HCT116 (cell line): ENCODE measurements at regions not wholly inside any gene's neighbourhood (a gene's known extent, or its start where the extent isn't known, plus 50 kb on each side); places are given as distances from the start of the nearest gene placed in this dataset.
"Not testable (repeated sequence)": the region's sequence is repeated elsewhere in the genome, so short reads cannot be mapped to it uniquely, and the experiment has no call there.

ENCODE experiments used
- ATAC-seq: fragments of 200-7000 bp; cut with Tn5 transposase; 2 replicates; pipeline ENCODE4 v1.9.1; 2020; ENCODE audit warnings: mild to moderate bottlenecking, moderate library complexity
- BruUV-seq: library from RNA; stranded (reverse); fragments of 400-500 nt; replicated peaks from 2 replicates; lab custom pipeline; 2021; lab: Mats Ljungman, UMichigan
- CTCF ChIA-PET: fragments of 300-600 bp; sonication (Branson Sonifier 250); formaldehyde crosslinking; loops from one replicate; lab custom pipeline; 2021; ENCODE audit warnings: antibody characterized with exemption; lab: Charles Lee
- POLR2A ChIA-PET: fragments of 300-600, 350-600 bp; sonication (Branson Sonifier 250); formaldehyde crosslinking; loops from one replicate; lab custom pipeline; 2021; ENCODE audit warnings: antibody characterized with exemption; lab: Charles Lee
- RAD21 ChIA-PET, 2 experiments: fragments of 300-600 bp; sonication (Branson Sonifier 250); formaldehyde crosslinking; loops; one replicate each; lab custom pipeline; 2023; ENCODE audit warnings: low total read pairs in 2 of 2; ENCODE audit not compliant: uncharacterized antibody in 2 of 2, unreplicated experiment in 2 of 2, low non-redundant PET in 1 of 2; lab: Charles Lee
- DNase-seq: peaks from one replicate; pipeline ENCODE4 v3.0.0-alpha.2; 2010; ENCODE audit warnings: low read depth, low spot score
- H2AFZ ChIP-seq: fragments of 200-600 bp; shearing (Covaris generic), sonication (generic); 2 replicates; pipeline ENCODE4 v1.6.1; 2017; ENCODE audit warnings: low read depth, mixed run types, mixed read lengths, antibody characterized with exemption, low read length; ENCODE audit not compliant: poor library complexity, severe bottlenecking
- H3K27ac ChIP-seq: 2 replicates; pipeline ENCODE4 v1.5.1; 2012; ENCODE audit warnings: low read depth, low read length
- H3K27me3 ChIP-seq: fragments of 200-600 bp; sonication (generic); 2 replicates; pipeline ENCODE4 v1.6.1; 2016; ENCODE audit warnings: mixed run types, low read length, mixed read lengths; ENCODE audit not compliant: insufficient read depth
- H3K36me3 ChIP-seq, 2 experiments: fragments of 200-500 bp in 1 of 2; fragments of 200-600 bp in 1 of 2; sonication (Bioruptor generic) in 1 of 2; sonication (generic) in 1 of 2; 2 replicates each; pipeline versions ENCODE4 v1.5.1 to v1.6.1; 2014 to 2016; ENCODE audit warnings: low read length in 2 of 2, inconsistent platforms in 1 of 2, mixed read lengths in 1 of 2, mixed run types in 1 of 2; ENCODE audit not compliant: insufficient read depth in 2 of 2, control insufficient read depth in 1 of 2
- H3K4me1 ChIP-seq, 2 experiments: fragments of 200-600 bp in 1 of 2; sonication (generic) in 1 of 2; 2 replicates each; pipeline versions ENCODE4 v1.5.1 to v1.6.1; 2012 to 2017; ENCODE audit warnings: low read length in 2 of 2, inconsistent platforms in 1 of 2, mild to moderate bottlenecking in 1 of 2, mixed read lengths in 1 of 2, mixed run types in 1 of 2, moderate library complexity in 1 of 2; ENCODE audit not compliant: insufficient read depth in 2 of 2, control insufficient read depth in 1 of 2
- H3K4me2 ChIP-seq: fragments of 200-600 bp; sonication (generic); 2 replicates; pipeline ENCODE4 v1.6.1; 2017; ENCODE audit warnings: mixed run types, low read length, mixed read lengths
- H3K4me3 ChIP-seq, 2 experiments: fragments of 200-600 bp in 1 of 2; sonication (generic) in 1 of 2; replicated peaks in 1 of 2; 2 replicates each; pipeline ENCODE4 v1.5.1; 2011 to 2016; ENCODE audit warnings: low read length in 2 of 2, control low read depth in 1 of 2, low read depth in 1 of 2, mild to moderate bottlenecking in 1 of 2, mixed read lengths in 1 of 2, mixed run types in 1 of 2
- H3K79me2 ChIP-seq: fragments of 200-600 bp; sonication (generic); 2 replicates; pipeline ENCODE4 v1.6.1; 2017; ENCODE audit warnings: mild to moderate bottlenecking, mixed run types, low read length, moderate library complexity, mixed read lengths; ENCODE audit not compliant: insufficient read depth
- H3K9ac ChIP-seq: fragments of 200-600 bp; sonication (generic); 2 replicates; pipeline ENCODE4 v1.6.1; 2016; ENCODE audit warnings: low read length, mixed read lengths
- H3K9me2 ChIP-seq: fragments of 200-600 bp; sonication (generic), shearing (Covaris generic); 2 replicates; pipeline ENCODE4 v1.6.1; 2017; ENCODE audit warnings: mixed run types, mild to moderate bottlenecking, moderate library complexity; ENCODE audit not compliant: insufficient read depth
- H3K9me3 ChIP-seq, 2 experiments: fragments of 200-500 bp in 1 of 2; fragments of 200-600 bp in 1 of 2; sonication (Bioruptor generic) in 1 of 2; sonication (generic) in 1 of 2; 2 replicates each; pipeline ENCODE4 v1.6.1; 2014 to 2017; ENCODE audit warnings: low read length in 2 of 2, mixed read lengths in 2 of 2, inconsistent platforms in 1 of 2, low read depth in 1 of 2, mild to moderate bottlenecking in 1 of 2, mixed run types in 1 of 2, moderate library complexity in 1 of 2; ENCODE audit not compliant: control insufficient read depth in 1 of 2, insufficient read depth in 1 of 2
- H4K20me1 ChIP-seq: fragments of 200-600 bp; sonication (generic), shearing (Covaris generic); 2 replicates; pipeline ENCODE4 v1.6.1; 2017; ENCODE audit warnings: mixed run types, mild to moderate bottlenecking, moderate library complexity; ENCODE audit not compliant: insufficient read depth
- CBX3 ChIP-seq: IDR thresholded peaks from 2 replicates; pipeline ENCODE4 v1.6.1; 2012; ENCODE audit warnings: low read depth
- MAX ChIP-seq: IDR thresholded peaks from 2 replicates; pipeline ENCODE4 v1.6.1; 2012
- POLR2A ChIP-seq: IDR thresholded peaks from 2 replicates; pipeline ENCODE4 v1.7.0; 2011; ENCODE audit warnings: borderline replicate concordance; ENCODE audit not compliant: insufficient read depth, insufficient read length; ENCODE audit errors: extremely low read depth
- POLR2AphosphoS5 ChIP-seq: IDR thresholded peaks from 2 replicates; pipeline ENCODE4 v1.6.1; 2011; ENCODE audit warnings: mild to moderate bottlenecking, low read depth, low read length, moderate library complexity
- SP1 ChIP-seq: IDR thresholded peaks from 2 replicates; pipeline ENCODE4 v1.6.1; 2012; ENCODE audit warnings: low read depth
- SRF ChIP-seq: IDR thresholded peaks from 2 replicates; pipeline ENCODE4 v1.6.1; 2012; ENCODE audit warnings: low read depth
- YY1 ChIP-seq: IDR thresholded peaks from 2 replicates; pipeline ENCODE4 v1.6.1; 2011; ENCODE audit warnings: low read length, low read depth, moderate library complexity, mild to moderate bottlenecking; ENCODE audit not compliant: insufficient replicate concordance; ENCODE audit errors: extremely low read depth
- ZFX ChIP-seq: fragments of 450-650 bp; IDR thresholded peaks from 2 replicates; pipeline ENCODE4 v1.6.1; 2017
- ZNF274 ChIP-seq: fragments of 200-500 bp; sonication (Bioruptor generic); IDR thresholded peaks from 2 replicates; pipeline ENCODE4 v1.6.1; 2014; ENCODE audit warnings: mild to moderate bottlenecking, low read depth, low read length, inconsistent platforms
- intact Hi-C: fragments of 100-400 bp; cut with micrococcal nuclease; formaldehyde crosslinking; loops from 2 replicates; pipeline ENCODE4 v1.10.0; 2022
- TF ChIP-seq, protein P1 (sequence below), 3 experiments: fragments of 200-600 bp in 1 of 3; sonication (generic) in 1 of 3; IDR thresholded peaks in 2 of 3; conservative IDR thresholded peaks in 1 of 3; 2 replicates each; pipeline ENCODE4 v1.5.1; 2012 to 2017; ENCODE audit warnings: low read depth in 2 of 3, low read length in 2 of 3, antibody characterized with exemption in 1 of 3, borderline replicate concordance in 1 of 3, control low read depth in 1 of 3, mild to moderate bottlenecking in 1 of 3, mixed read lengths in 1 of 3, mixed run types in 1 of 3, moderate library complexity in 1 of 3; ENCODE audit not compliant: insufficient read depth in 1 of 3

DNA sequence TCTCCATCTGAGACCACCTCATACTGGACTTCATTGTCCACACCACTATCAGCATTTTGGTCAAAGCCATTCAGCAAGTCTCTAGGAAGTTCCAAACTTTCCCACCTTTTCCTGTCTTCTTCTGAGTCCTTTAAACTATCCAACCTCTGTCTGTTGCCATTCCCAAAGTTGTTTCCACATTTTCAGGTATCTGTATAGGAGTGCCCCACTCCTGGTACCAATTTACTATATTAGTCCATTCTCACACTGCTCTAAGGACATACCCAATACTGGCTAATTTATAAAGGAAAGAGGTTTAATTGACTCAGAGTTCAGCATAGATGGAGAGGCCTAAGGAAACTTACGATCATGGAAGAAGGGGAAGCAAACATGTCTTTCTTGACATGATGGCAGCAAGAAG, 292.2 kb upstream of the ATXN7L3B start:
- RAD21 ChIA-PET = no interaction called here
- CTCF ChIA-PET = no interaction called here

DNA sequence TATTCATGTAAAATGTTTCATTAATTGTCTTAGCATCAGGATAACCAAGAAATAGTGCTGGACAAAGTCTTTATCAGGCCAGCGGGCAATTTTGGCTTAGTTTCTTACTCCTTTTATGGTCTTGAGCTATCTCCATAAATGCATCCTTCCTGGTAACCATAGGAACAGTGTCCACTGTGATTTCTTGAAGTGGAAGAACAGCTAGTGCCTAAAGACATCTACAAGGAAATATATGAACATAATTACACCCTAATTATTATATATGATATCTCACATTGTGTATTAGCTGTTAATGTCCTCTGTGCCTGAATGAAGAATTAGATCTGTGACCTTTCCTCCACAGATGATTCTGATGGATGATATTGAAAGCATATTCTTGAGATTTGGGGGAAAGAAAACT, 286.7 kb upstream of the ATXN7L3B start:
- RAD21 ChIA-PET = no interaction called here

More for the DNA sequence above, 292.2 kb upstream of the ATXN7L3B start:
- intact Hi-C loops = no loop called here
- H4K20me1 ChIP-seq = no peaks in the 10 kb centered on the region
- no TSS peak for BruUV-seq
- H3K36me3 ChIP-seq = no peaks in the 10 kb centered on the region
- H2AFZ ChIP-seq = no peak overlapping the region
- H3K9me2 ChIP-seq = no peaks in the 10 kb centered on the region
- POLR2A ChIA-PET = no interaction called here
- no peaks in the 10 kb centered on the region for H3K4me1 ChIP-seq
- ATAC-seq (no peak), DNase-seq (no peak)
- H3K4me2 ChIP-seq = no peak overlapping the region
- no peak for TF ChIP-seq POLR2A
- TF ChIP-seq, protein P1, sequence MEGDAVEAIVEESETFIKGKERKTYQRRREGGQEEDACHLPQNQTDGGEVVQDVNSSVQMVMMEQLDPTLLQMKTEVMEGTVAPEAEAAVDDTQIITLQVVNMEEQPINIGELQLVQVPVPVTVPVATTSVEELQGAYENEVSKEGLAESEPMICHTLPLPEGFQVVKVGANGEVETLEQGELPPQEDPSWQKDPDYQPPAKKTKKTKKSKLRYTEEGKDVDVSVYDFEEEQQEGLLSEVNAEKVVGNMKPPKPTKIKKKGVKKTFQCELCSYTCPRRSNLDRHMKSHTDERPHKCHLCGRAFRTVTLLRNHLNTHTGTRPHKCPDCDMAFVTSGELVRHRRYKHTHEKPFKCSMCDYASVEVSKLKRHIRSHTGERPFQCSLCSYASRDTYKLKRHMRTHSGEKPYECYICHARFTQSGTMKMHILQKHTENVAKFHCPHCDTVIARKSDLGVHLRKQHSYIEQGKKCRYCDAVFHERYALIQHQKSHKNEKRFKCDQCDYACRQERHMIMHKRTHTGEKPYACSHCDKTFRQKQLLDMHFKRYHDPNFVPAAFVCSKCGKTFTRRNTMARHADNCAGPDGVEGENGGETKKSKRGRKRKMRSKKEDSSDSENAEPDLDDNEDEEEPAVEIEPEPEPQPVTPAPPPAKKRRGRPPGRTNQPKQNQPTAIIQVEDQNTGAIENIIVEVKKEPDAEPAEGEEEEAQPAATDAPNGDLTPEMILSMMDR (IDR thresholded peaks at IDR 0.05 in 2 of 3, conservative IDR thresholded peaks at IDR 0.05 in 1 of 3; ENCODE audit: borderline replicate concordance in 1 of 3, insufficient read depth in 1 of 3, low read depth in 2 of 3, low read length in 2 of 3) = no peak
- no peak for TF ChIP-seq ZFX
- no peak for TF ChIP-seq YY1
- TF ChIP-seq SRF = no peak
- TF ChIP-seq ZNF274 = no peak
- no peak for TF ChIP-seq CBX3
- TF ChIP-seq POLR2AphosphoS5 = no peak
- no peak for TF ChIP-seq SP1
- no peaks in the 10 kb centered on the region for H3K79me2 ChIP-seq
- no peak overlapping the region for H3K4me3 ChIP-seq
- H3K27me3 ChIP-seq = no peaks in the 10 kb centered on the region
- no peak overlapping the region for H3K9ac ChIP-seq
- no peak overlapping the region for H3K27ac ChIP-seq
- no peaks in the 10 kb centered on the region for H3K9me3 ChIP-seq

GRCh38 chr12:74253826-74254225, 283.8 kb upstream of the ATXN7L3B start:
- H2AFZ ChIP-seq, H3K27ac ChIP-seq, POLR2A ChIA-PET, H3K4me3 ChIP-seq, H4K20me1 ChIP-seq, H3K4me2 ChIP-seq, H3K9ac ChIP-seq, H3K4me1 ChIP-seq, H3K27me3 ChIP-seq, H3K9me3 ChIP-seq, H3K9me2 ChIP-seq, DNase-seq, intact Hi-C loops, BruUV-seq, RAD21 ChIA-PET, ATAC-seq, CTCF ChIA-PET, H3K36me3 ChIP-seq, H3K79me2 ChIP-seq: not testable (repeated sequence)

More for the DNA sequence above, 286.7 kb upstream of the ATXN7L3B start:
- Histone ChIP-seq H3K9me3 (no peaks in the 10 kb centered on the region), H3K36me3 (no peaks in the 10 kb centered on the region), H3K4me1 (no peaks in the 10 kb centered on the region), H3K27me3 (no peaks in the 10 kb centered on the region), H3K27ac (no peak overlapping the region), H2AFZ (no peak overlapping the region), H3K4me2 (no peak overlapping the region), H3K9me2 (no peaks in the 10 kb centered on the region), H3K79me2 (no peaks in the 10 kb centered on the region), H4K20me1 (no peaks in the 10 kb centered on the region), H3K4me3 (no peak overlapping the region), H3K9ac (no peak overlapping the region)
- intact Hi-C loops = no loop called here
- CTCF ChIA-PET = no interaction called here
- BruUV-seq = no TSS peak
- DNase-seq (no peak), ATAC-seq (no peak)
- TF ChIP-seq SP1 (no peak), CBX3 (no peak), MAX (no peak)
- POLR2A ChIA-PET = no interaction called here
